Transverse colon (tissue), 4 donors: ENCODE measurements at regions not wholly inside any gene's neighbourhood (a gene's known extent, or its start where the extent isn't known, plus 50 kb on each side); places are given as distances from the start of the nearest gene placed in this dataset.

Experiments
- DNase-seq: peaks from one replicate; pipeline ENCODE4 v3.0.0-alpha.2; 2019
- H3K27ac ChIP-seq, 4 donors: fragments of 200-600 bp; sonication (generic); 2 replicates each; pipeline ENCODE4 v1.5.1; 2016 to 2018; ENCODE audit warnings: inconsistent platforms in 4 of 4
- H3K27me3 ChIP-seq: fragments of 200-600 bp; sonication (generic); 2 replicates; pipeline ENCODE4 v1.5.1; 2017; ENCODE audit warnings: inconsistent platforms
- H3K36me3 ChIP-seq, 4 donors: fragments of 200-600 bp; sonication (generic); 2 replicates each; pipeline ENCODE4 v1.5.1; 2017 to 2019; ENCODE audit warnings: inconsistent platforms in 4 of 4
- H3K4me1 ChIP-seq, 4 donors: fragments of 200-600 bp; sonication (generic); 2 replicates each; pipeline ENCODE4 v1.5.1; 2017 to 2020; ENCODE audit warnings: inconsistent platforms in 4 of 4
- H3K4me3 ChIP-seq, 4 donors: fragments of 200-600 bp; sonication (generic); 1 replicate in 1 of 4; 2 replicates in 3 of 4; pipeline versions ENCODE4 v1.5.1 to v1.6.1; 2017 to 2019; ENCODE audit warnings: inconsistent platforms in 4 of 4
- H3K9me3 ChIP-seq, 2 donors: fragments of 200-600 bp; sonication (generic); 2 replicates each; pipeline ENCODE4 v1.5.1; 2017 to 2019; ENCODE audit warnings: inconsistent platforms in 2 of 2
- EP300 ChIP-seq: sonication (generic); formaldehyde crosslinking; IDR thresholded peaks from one replicate; pipeline ENCODE4 v1.6.1; 2017; ENCODE audit warnings: antibody characterized with exemption, low read depth
- POLR2A ChIP-seq: fragments of 450-650 bp; IDR thresholded peaks from one replicate; pipeline ENCODE4 v1.6.1; 2016; ENCODE audit warnings: antibody characterized with exemption, mild to moderate bottlenecking, moderate library complexity
- POLR2AphosphoS5 ChIP-seq, 3 donors: sonication (generic); formaldehyde crosslinking; IDR thresholded peaks; one replicate each; pipeline ENCODE4 v1.6.1; 2016; ENCODE audit warnings: antibody characterized with exemption in 3 of 3
- WGBS, 2 donors: methylation state at CpG; one replicate each; pipeline ENCODE4 v1.1.5; 2018; ENCODE audit warnings: low coverage in 1 of 2; 5-methylcytosine and 5-hydroxymethylcytosine counted together
- in situ Hi-C, 4 donors: fragments of 200-750 bp; cut with MboI; loops; one replicate each; pipeline versions ENCODE4 v1.15.0 to v1.15.1; 2017; ENCODE audit warnings: low sequenced_read_pairs in 3 of 4, low pct_ligation_motif_present in 1 of 4, low pct_unique_long_range_greater_than_20kb in 1 of 4
- intact Hi-C: fragments of 100-400 bp; cut with DNase I; formaldehyde crosslinking; loops from one replicate; pipeline ENCODE4 v1.15.1; 2023; ENCODE audit warnings: low total_unique reads
- TF ChIP-seq, protein P1 (sequence below), 5 experiments: fragments of 200-600 bp in 3 of 5; fragments of 450-650 bp in 2 of 5; sonication (generic) in 3 of 5; IDR thresholded peaks; 1 replicate in 2 of 5; 2 replicates in 3 of 5; pipeline ENCODE4 v1.5.1; 2016 to 2017; ENCODE audit warnings: antibody characterized with exemption in 5 of 5, inconsistent platforms in 3 of 5, mild to moderate bottlenecking in 2 of 5, moderate library complexity in 1 of 5

DNA sequence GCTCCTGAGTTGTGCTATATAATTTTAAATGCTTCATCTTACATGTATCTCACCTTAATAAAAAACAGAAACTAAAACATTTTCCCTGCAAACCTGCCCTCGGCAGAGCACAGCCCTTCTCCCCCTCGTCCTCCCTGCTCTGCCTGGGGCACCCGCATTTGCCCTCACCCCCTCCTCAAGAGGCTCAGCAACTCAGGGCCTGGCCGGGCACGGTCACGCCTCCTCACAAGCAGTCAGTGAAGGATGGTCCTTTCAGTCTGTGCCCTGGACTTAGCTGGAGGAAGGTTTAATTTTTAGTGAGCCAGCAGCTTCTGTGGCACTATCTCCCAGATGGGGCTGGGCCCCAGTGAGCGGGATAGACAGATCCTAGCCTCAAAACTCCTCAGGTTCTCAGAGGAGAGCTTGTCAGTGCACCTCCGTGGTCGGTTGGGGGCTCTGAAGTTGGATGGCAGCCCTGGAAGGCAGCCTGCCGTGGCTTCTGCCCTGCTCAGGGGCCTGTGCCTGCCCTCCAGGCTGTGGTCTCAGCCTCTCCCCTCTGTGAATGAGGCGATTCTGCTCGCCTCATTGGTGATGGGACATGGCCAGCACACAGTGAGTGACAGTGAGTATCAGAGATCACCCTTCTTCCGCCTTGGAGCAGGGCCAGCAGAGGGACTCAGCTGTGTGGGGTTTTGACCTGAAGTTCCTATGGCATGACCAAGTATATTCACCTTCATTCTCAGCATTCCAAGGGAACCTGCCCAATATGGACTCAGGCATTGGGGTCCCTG is 56.3 kb upstream of the AFF3 start:
- in situ Hi-C loops, result no loop called here
- H3K36me3 ChIP-seq, result no peaks in the 10 kb centered on the region
- intact Hi-C loops, result no loop called here
- DNase-seq, result no peak
- no peaks in the 10 kb centered on the region for H3K27me3 ChIP-seq
- peak overlapping the region; percentile 77 to 86 (median 84) for H3K27ac ChIP-seq
- peaks cover 12 to 23% (median 16%) of the 10 kb centered on the region in 4 donors for H3K4me1 ChIP-seq
- no peaks in the 10 kb centered on the region for H3K9me3 ChIP-seq
- H3K4me3 ChIP-seq, result no peak overlapping the region
- TF ChIP-seq EP300 (no peak), POLR2A (no peak), POLR2AphosphoS5 (IDR thresholded peaks at IDR 0.05) (no peak)
- TF ChIP-seq, protein P1, sequence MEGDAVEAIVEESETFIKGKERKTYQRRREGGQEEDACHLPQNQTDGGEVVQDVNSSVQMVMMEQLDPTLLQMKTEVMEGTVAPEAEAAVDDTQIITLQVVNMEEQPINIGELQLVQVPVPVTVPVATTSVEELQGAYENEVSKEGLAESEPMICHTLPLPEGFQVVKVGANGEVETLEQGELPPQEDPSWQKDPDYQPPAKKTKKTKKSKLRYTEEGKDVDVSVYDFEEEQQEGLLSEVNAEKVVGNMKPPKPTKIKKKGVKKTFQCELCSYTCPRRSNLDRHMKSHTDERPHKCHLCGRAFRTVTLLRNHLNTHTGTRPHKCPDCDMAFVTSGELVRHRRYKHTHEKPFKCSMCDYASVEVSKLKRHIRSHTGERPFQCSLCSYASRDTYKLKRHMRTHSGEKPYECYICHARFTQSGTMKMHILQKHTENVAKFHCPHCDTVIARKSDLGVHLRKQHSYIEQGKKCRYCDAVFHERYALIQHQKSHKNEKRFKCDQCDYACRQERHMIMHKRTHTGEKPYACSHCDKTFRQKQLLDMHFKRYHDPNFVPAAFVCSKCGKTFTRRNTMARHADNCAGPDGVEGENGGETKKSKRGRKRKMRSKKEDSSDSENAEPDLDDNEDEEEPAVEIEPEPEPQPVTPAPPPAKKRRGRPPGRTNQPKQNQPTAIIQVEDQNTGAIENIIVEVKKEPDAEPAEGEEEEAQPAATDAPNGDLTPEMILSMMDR (IDR thresholded peaks at IDR 0.05), result no peak
- WGBS, 2 donors, result 81% methylated on average over 13 of the region's 13 CpGs; no CpG with 5 or more reads in 1 of the 2 donors

DNA sequence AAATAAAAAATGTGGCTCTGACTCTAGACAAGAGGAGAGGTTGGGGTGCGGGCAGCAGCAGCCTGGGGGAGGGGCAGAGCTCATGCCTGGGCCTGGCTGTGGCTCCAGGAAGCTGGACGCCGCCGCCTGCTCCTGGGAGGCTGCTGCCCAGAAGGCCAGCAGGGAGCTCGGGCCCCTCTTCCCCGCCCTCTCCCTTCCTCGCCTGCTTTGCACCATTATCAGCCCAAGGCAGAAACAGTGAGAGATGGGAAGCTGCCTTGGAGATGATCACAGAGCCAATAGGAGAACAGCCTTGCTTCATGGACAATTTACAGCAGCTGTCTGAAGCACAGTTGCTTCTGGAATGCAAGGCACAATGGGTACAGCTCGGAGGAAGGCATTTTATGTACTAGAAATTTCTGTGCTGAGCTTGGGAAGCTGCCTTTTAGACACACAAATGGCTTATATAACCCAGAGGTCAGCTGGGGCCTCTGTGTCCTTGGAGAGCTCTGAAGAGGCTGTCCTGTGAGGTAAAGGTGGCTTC is 55.3 kb upstream of the AFF3 start:
- in situ Hi-C loops, result no loop called here
- no peaks in the 10 kb centered on the region for H3K9me3 ChIP-seq
- WGBS, 2 donors, result 22 to 40% methylated on average over 1 to 8 of the region's 8 CpGs
- no peaks in the 10 kb centered on the region for H3K27me3 ChIP-seq
- DNase-seq, result peak; percentile 30
- peaks cover 12 to 23% (median 16%) of the 10 kb centered on the region in 4 donors for H3K4me1 ChIP-seq
- no peaks in the 10 kb centered on the region for H3K36me3 ChIP-seq
- H3K27ac ChIP-seq, result peak overlapping the region; percentile 77 to 86 (median 84)
- H3K4me3 ChIP-seq, result no peak overlapping the region
- intact Hi-C loops, result no loop called here
- TF ChIP-seq POLR2A (no peak), POLR2AphosphoS5 (IDR thresholded peaks at IDR 0.05) (peak in 2 of 3 donors; percentile 29 to 34)

DNA sequence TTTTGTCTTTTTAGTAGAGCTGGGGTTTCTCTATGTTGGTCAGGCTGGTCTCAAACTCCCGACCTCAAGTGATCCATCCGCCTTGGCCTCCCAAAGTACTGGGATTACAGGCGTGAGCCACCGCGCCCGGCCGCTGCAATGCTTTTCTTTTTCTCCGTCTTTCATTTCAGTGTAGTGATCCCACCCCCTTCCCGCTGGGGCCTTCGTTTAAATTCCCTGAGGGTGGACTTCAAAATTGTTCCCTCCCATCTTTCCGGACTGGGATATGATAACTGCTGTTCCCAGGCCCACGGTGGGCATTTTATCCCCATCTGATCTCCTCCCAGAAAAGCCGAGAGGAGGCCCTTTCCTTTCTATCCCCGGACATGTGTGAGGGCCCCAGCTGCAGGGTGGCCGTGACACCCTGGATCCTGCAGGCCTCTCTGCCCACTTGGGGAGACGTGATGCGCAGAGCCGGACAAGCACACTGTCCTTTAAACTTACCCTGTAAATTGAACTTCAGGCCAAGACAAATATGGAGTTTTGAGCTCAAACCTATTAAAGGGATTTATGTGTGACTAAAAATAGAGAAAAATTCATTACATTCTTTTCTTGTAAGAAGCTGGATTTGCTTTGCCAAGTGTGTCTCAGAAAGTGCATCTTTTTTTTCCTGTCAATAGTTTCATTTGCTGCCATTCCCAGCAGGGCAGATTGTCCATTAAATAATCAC is 54.5 kb upstream of the AFF3 start:
- TF ChIP-seq EP300 (no peak), POLR2AphosphoS5 (IDR thresholded peaks at IDR 0.05) (peak in 1 of 3 donors; percentile 13)
- WGBS, 2 donors, result 80% methylated on average over 18 of the region's 18 CpGs; no CpG with 5 or more reads in 1 of the 2 donors
- intact Hi-C loops, result no loop called here
- H3K4me1 ChIP-seq, result peaks cover 12 to 23% (median 16%) of the 10 kb centered on the region in 4 donors
- H3K36me3 ChIP-seq, result no peaks in the 10 kb centered on the region
- no peaks in the 10 kb centered on the region for H3K9me3 ChIP-seq
- no peak overlapping the region for H3K4me3 ChIP-seq
- no peak for DNase-seq
- no peaks in the 10 kb centered on the region for H3K27me3 ChIP-seq
- peak overlapping the region; percentile 77 to 86 (median 84) for H3K27ac ChIP-seq
- in situ Hi-C loops, result no loop called here

DNA sequence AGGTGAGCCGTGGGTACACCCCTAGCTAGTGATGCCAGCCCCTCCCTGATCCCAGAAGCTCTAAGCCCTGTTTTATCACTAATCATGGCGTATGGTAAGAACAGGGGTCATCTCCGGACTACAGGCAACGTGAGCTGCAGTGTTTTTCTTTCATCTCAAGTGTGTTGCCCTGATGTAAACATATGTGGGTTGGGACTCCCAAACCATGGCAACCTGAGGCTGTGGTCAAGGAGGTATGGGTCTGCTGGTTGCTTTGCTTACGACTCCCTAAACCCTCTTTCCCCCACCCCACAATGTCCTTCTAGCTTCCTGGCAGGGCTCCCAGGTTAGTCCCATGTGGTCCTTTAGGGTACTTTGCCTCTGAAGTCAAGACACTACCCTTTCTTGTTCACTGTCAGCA is 53.6 kb upstream of the AFF3 start:
- H3K36me3 ChIP-seq, result no peaks in the 10 kb centered on the region
- H3K27me3 ChIP-seq, result no peaks in the 10 kb centered on the region
- WGBS, 2 donors, result 83% methylated on average over 5 of the region's 5 CpGs; no CpG with 5 or more reads in 1 of the 2 donors
- peaks cover 12 to 23% (median 16%) of the 10 kb centered on the region in 4 donors for H3K4me1 ChIP-seq
- in situ Hi-C loops (no loop called here), intact Hi-C loops (no loop called here)
- no peak for TF ChIP-seq EP300
- TF ChIP-seq, protein P1 (IDR thresholded peaks at IDR 0.05), result no peak
- no peak for TF ChIP-seq POLR2AphosphoS5 (IDR thresholded peaks at IDR 0.05)
- TF ChIP-seq POLR2A, result no peak
- no peak overlapping the region for H3K4me3 ChIP-seq
- H3K9me3 ChIP-seq, result no peaks in the 10 kb centered on the region
- peak overlapping the region in 3 of 4 donors; percentile 84 to 86 (median 85) for H3K27ac ChIP-seq
- no peak for DNase-seq

DNA sequence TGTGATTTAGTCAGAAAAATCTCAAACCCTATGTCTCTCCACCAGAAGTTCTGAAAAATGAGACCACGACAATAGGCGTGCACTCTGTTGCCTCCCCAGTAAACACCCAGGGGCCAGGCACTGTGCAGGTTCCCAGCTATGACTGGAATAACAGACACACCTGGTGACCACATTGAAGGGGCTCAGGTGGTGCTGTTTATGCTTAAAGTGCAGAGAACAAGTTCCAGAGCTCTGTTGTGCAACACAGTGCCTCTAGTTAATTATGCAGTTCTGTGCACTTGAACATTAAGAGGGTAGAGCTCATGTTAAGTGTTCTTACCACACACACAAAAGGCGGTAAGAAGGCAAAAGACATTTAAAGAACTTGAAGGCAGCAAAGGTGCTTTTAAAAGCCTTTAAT is 52.6 kb upstream of the AFF3 start:
- Histone ChIP-seq H3K9me3 (no peaks in the 10 kb centered on the region), H3K4me1 (peaks cover 12 to 23% (median 16%) of the 10 kb centered on the region in 4 donors), H3K27me3 (no peaks in the 10 kb centered on the region), H3K27ac (no peak overlapping the region), H3K4me3 (no peak overlapping the region), H3K36me3 (no peaks in the 10 kb centered on the region)
- no peak for TF ChIP-seq POLR2AphosphoS5 (IDR thresholded peaks at IDR 0.05)
- no peak for TF ChIP-seq EP300
- TF ChIP-seq, protein P1 (IDR thresholded peaks at IDR 0.05), result no peak
- TF ChIP-seq POLR2A, result no peak
- DNase-seq, result no peak
- in situ Hi-C loops, result no loop called here
- intact Hi-C loops, result no loop called here
- WGBS, 2 donors, result 88 to 91% methylated on average over 1 to 3 of the region's 3 CpGs
